ENCODE measurements at regions not wholly inside any gene's neighbourhood (a gene's known extent, or its start where the extent isn't known, plus 50 kb on each side); places are given as distances from the start of the nearest gene placed in this dataset.

DNA sequence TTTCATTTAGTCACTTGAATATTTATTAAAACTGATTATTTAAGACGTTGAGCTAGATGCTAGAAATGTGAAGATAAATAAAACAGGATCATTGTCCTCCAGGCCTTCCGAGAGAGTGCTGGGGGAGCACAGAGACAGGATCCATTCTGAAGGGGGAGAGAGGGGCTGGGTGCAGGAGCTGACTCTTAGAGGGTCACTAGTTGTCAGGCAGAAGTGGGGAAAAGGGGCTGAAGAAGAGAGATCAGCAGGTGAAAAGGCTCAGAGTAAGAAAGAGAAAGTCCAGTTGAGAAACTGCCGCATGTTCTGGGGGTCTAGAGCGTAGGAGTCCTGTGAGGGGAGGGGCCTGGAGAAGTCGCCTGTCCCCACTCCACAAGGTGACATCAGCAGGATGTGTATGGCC lies 206.2 kb upstream of the SNX19 start:
- no peak for DNase-seq

DNA sequence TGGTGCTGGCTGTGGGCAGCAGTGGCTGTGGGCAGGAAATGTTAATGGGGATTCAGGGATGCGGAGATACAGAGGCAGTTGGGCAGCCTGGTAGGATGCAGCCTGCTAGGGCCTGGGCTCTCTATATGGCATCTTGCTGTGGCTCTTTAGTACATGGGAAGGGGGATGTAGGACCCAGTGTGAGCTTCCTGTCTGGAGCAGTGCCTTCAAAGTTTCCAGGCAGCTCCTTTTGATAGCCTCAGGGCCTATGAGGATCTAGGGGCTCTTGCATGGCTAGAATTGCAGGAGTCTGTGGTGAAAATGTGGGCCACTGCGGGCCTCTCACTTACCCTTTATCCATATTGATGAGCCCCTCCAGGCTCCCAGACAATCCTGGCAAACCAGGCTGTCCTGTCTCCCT lies 213.2 kb upstream of the SNX19 start:
- no peak for DNase-seq

DNA sequence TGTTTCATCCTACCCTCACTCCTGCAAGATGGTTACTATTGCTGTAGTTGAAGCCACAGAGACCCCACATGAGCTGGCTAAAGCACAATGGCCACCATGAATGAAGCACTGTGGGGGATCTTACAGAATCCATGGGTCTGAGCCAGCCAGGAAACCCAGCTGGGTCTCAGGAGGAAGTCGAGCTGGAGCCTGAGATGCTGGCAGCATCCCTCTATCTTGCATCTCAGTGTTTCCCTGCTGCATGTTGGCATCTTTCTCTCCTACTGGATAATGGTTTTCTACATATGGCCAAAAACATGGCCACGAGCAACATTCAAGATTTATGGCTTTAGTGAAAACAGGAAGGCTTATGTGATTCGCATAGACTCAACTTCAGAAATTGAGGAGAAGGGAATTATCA lies 219.3 kb upstream of the SNX19 start:
- DNase-seq: no peak

DNA sequence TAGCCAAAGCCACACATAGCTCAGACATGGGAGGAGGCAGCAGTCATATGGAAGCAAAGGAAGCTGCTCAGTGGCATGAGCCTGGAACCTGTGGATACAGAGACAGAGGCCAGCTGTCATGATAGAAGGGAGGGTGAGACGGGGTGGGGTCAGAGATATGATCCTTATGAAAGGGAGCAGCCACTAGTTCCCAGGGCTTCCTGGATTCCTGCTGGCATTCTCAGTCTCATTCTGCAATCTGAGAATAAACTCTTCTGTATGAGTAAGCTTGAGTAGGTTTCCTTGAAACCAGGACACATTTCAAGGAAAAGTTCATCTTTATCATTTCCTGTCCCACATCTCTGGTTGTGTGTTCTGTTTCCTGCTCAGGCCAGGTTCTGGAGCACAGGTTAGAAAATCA lies 220.2 kb upstream of the SNX19 start:
- DNase-seq: no peak

DNA sequence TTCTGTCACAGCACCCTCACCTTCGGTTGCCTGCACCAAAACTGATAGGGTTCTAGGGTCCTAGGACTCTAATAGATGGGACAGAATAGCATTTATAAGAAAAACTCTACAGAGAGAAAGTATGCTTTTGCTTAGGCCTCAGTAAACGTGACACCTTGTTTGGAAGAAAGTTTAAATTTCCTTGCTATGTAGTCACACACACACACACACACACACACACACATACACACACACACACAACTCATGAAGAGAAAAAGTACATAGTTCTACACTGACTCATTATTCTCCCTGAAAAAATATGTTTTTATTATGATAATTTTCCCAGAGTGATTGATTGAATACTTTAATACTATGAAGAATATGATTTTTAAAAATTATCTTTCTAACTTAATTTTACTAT lies 220.8 kb upstream of the SNX19 start:
- no peak for DNase-seq

DNA sequence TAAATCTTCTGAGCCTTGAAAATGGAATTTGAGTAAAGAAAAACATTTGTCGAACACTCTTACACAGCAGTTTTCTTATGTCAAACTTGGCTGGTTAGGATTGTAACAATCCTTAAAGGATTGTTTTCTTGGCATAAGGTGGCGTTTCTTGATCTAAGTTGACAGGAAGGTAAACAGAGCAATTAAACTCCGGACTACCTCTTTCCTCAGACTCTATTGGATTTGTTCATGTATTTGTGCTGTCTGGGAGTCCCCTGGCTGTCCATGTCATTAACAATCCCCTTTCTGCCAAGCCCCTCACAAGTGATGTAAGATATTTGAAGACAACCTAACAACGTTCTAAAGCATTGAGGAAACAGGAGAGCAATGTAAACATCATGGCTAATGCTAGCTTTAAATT lies 222.5 kb upstream of the SNX19 start:
- DNase-seq: no peak

DNA sequence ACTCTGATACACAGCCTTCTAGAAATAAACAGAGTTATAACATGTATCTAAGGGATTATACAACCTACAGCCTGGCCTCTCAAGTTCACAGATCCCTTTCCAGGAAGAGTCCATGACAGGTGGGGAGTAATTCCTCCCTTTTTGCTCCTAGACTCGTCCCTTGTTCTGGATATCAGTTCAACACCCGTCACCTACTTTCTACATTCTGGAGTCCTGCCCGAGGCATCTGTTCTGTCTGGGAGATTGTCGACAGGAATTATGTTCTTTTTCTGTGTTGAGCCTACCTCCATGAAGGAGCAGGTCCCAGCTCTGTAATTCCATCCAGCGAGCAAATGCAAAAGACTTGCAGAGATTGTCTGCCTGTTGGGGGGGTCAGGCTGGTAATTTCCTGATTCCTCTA lies 224.6 kb upstream of the NTM start:
- no peak for DNase-seq

DNA sequence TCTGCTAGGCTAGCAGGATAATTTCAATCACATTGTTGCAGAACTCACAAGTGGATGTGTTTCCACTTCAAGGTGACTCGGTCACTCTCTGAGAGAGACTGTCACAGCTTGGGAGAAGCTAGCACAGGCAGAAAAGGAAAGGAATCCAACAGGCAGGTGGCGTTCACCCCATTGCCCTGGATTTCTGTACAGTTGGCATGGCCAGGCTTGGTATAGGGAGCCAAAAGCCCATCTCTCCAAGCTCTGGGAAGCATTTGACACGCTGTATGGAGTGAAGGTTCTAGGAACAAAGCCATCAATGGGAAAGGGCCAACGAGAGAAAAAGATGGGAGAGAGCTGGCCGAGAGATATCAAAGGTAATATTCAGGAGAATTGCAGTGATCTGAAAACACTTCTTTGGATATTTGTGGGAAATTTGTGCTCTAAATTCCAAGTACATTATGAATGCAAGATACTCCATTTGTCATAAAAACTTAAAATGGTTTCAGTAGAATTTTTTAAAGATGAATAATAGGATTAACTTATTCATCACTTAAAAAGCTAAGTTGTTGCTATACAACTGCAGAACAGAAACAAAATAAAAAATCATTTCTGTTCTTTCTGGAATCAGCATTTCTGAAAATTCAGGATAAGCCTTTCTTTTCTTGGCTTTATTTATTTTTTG lies 223.5 kb upstream of the NTM start:
- no peak for DNase-seq

DNA sequence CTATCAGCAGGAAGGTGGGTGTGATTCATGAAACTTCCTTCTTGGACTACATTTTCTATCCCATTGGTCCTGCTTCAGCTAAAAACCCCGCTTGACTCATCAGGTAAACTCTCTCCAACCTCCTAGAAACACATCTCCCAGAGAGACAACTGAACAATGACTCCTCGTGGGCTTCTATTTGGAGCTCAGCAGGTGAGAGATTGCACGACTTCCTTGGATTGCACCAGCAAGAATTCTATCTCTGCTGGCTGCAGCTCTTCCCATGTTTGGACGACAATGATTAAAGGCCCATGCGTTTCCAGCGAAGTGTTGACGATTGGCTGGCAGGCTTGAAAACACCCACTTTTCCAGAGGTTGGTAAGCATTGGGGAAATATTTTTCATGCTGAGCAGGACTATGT lies 216.1 kb upstream of the NTM start:
- no peak for DNase-seq

DNA sequence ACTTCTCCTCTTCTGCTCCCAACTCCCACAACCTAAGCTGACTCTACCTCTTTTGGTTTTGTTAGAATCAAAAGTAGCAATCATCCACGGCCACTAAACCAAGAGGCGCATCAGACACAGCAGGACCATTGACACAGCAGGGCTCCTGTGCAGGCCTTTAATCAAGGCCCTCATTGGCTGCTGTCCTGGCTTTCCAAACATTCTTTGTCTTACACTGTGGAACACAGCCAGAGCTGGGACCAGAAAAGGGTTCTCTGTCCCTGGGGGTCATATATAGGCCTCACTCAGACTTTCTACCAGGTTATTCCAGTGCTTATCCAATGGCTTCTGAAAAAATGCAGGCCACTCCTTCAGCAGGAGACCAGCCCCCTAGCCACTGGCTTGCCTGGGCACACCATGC lies 212.7 kb upstream of the NTM start:
- no peak for DNase-seq

DNA sequence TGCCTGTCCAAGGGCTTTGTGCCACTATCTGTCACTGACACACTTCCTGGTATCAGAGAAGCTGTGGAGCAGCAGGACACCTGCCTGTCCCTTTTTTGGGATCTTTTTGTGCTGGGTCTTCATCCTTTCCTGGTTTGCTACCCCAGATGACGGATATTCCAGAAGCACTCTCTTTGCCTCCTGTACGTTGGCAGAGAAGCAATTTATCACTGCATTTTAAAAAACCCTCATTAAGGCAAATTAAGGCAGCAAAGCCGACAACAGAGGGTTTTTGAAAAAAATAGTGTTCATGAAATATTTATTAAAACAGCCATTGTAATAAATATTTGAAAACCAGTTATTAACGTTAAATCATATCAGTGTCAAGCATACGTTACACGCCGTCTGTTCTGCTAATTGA lies 209.6 kb upstream of the NTM start:
- DNase-seq: no peak

DNA sequence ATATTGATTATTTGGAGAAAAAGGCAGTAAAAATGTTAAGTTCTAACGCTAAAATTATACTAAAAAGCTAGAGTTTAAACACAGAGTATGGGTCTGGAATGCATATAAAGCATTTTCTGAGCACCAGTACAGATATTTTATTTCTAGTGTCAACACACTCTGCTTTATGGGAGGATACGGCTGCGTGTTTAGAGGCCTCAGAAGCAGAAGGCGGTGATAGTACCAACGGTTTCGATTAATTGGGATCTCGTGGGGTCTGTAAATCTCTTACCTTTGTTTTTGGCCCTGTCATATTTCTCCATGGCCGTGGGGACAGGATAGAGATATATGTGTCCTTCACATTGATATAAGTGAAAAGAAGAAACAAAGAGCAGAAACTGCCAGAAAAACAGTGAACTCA lies 206.8 kb upstream of the NTM start:
- DNase-seq: no peak

DNA sequence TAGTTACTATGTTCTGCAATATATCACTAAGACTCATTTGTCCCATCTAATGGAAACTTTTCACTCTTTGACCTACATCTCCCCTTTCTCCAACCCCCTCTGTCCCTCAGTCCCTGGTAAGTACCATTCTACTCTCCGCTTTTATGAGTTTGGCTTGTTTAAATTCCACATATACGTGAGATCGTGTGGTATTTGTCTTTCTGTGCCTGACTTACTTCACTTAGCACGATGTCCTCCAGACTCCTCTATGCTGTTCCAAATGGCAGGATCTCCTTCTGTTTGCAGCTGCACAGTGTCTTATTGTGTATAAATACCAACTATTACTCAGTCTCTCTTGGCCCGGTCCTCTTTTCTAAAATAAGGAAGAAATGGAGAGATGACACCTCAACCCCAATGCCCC lies 205.4 kb upstream of the NTM start:
- DNase-seq: no peak

DNA sequence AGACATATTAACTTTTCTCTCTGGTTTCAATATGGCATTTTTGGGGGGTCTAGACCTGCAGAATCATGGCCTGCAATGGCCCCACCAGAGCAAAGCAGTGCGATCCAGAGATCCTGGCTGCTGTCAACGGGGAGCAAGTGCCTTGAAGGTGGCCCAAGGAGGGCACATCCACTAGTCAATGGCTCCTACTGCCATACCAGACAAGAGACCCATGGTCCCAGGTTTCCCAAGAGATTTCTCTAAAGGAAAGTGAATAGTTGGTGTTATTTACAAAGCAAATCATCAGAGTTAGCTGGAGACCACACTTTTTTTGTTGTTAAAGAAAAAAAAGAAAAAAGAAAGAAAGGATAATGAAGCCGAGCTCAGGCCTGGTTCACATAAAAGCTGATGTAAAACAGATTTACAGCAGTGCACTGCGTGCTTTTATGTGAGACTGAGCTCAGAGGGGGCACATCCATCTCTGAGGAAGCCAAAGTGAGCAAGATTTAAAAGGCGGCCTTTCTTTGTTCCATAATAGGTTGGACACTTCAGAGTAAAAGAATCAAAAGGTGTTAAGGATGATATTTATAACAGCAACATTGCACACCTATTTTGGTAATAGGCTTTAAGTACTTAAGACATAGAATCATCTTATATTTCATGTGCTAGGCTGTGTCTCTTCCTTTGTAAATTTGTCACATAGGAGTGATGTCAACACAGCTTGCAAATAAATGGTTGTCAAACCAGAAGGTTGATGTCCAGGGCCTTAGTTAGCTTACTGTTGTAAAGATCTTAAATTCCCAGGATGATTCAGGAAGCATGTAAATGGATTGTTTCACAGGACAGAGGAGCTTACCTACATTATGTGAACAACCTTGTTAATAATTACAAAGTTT lies 201.3 kb upstream of the NTM start:
- no peak for DNase-seq

DNA sequence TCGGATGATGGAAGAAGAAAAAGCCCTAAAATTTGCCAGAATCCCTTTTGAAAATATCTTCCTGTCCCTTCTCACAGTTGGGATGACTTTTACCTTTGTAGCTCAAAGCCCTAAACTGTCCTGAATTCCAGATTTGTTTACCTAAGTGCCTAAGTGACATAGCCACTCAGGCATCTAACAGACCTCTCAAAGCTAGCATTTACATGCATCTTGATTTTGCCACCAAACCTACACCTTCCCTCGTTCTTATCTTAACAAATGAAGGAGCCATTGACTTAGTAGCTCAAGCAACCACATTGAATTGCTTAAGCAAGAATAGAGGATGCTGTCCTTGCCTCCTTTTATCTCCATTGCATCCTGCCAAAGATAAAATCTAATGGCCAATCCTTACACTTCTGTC lies 198.4 kb upstream of the NTM start:
- no peak for DNase-seq

DNA sequence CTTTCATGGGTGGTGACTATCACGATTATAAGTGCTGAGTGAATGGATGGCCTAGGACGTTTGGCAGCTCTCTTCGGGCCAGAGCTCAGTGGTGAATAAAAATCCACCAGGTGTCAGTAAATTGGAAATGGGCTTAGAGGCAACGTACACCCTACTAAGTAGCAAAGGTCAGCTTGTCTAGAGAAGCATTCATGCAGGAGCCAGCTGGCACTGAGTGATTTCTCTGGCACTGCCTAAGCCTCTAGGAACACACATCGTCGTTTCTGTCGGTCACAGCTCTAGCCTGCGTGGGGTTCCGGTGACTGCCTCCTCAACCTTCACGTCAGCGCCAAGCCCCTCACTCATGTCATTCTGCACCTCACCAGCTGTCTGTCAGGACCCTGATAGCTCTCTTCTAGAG lies 192.4 kb upstream of the NTM start:
- DNase-seq: no peak

DNA sequence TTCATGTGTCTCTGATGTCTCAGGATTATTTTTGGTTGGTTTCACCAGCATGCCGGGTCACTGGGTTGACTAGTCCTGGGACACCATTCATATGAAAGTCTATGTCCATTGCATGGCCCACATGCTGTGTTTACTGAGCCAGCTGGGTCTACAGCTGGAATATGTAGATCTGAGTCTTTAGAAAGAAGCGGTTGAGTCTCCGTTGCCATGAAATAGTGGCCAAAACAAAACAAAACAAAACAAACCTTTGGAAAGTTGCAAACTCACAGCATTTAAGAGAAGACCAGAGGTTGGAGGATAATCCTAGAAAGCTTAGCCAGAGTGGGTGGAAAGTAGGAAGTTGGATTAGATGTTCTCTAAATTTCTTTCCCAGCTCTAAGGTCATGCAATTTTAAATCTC lies 191.8 kb upstream of the NTM start:
- no peak for DNase-seq

DNA sequence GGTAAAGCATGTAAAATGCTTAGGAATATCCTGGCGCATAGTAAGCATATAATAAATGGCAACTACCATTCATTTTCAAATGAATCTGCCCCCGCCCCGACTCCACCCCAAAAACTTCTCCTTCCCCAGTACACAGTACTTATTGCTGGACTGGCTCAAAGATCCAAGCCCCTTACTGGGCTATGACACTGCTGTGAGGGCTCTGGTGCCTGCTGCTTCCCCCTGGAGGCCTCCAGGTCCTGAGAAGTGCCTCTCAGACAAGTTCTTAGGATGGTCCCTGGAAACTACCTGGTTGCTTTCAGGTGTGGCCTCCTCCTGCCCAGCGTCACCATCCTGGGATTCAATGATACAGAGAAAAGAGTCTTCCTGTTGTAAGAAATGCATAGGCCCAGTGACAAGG lies 190.6 kb upstream of the NTM start:
- DNase-seq: no peak

DNA sequence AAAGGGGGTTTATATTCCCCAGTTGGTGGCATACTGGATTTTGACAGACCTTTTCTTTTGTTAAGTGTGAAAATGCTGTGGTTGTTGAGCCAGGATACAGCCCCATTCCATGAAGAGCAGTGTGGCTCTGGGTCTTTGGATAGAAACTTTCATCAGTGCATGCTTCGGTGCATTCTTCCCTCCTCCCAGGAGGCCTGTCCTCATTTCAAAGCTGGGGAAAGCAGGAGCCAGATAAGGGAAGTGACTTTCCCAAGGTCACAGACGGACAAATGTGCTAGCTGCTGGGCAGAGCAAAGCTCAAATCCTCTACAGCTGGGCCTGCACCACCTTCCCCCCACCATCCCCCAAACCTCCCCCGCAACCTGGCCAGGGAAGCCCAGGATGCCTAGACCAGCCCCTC lies 184.5 kb upstream of the NTM start:
- DNase-seq: no peak

DNA sequence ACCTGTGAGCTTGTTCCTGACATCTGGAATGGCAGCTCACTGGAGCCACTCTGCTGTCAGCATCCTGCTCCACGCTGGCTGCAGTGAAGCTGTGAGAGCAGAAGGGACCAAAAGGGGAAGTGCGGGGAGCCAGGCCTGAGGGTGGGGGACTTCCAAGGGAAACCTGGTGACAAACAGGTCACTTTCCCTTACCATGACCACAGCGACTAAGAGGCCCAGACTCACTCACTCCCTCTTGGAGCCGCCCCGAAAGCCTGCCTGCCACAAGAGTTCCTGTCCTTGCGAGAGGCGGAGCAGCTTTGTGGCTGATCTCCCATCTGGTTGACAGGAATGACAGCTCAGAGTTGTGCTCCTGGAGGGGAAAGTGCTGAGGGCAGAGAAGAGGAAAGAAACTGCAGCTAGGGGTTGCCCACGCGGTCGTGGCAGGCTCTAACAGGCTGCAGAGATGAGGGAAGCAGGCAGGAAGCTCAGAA lies 183.8 kb upstream of the NTM start:
- no peak for DNase-seq

DNA sequence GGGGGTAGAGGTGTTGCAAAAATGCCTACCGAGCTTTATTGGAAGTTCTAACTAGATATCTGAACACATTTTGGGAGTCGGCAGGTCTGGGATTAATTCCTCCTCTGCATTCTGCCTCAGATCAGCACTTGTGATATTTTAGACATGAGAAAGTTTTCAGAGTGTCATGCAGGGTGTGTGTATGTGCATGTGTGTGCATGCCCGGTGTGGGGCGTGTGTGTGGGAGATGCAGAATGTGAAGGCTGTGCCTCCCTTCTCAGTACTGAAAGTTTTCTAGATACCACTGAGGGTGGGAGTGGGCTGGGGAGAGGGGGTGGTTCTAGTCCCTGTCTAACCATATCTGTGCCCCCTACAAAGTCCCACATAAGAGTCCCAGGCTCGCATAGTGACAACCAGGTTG lies 180.0 kb upstream of the NTM start:
- DNase-seq: no peak

DNA sequence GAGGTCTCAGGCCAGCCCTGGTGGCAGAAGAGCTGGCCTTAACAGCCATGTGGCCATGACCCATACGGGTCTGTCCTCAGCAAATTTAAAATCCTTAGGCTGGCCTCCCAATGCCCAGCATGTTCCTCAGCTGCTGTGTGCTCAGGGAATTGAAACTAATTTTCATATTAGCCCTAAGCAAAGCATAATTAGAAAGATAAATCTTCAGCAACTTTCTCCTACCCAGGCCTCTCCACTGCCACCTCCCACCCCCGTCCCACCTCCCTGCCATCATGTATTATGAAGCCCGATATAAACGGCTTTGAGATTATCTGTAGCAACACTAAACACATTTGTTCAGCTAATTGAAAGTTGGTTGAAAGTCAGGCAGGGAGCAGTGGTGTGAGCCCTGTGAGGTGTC lies 178.8 kb upstream of the NTM start:
- DNase-seq: no peak

DNA sequence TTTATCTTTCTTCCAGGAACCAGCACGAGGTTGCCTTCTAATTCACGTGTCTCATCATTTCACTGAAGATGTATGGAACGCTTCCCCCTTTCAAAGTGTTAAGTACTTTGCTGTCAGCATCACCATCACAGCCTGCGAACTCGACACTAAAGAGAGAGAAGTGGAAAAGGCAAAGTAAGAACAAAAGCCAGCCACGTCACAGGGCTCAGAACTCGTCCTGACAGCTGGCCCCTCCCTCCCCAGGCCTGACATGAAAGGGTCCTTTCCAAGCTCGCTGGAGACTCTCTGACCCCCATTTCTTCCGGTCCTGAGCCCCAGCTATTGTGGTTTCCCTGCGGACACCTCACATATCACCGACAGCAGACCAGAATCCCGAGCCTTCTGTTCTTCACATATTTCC lies 177.8 kb upstream of the NTM start:
- no peak for DNase-seq

DNA sequence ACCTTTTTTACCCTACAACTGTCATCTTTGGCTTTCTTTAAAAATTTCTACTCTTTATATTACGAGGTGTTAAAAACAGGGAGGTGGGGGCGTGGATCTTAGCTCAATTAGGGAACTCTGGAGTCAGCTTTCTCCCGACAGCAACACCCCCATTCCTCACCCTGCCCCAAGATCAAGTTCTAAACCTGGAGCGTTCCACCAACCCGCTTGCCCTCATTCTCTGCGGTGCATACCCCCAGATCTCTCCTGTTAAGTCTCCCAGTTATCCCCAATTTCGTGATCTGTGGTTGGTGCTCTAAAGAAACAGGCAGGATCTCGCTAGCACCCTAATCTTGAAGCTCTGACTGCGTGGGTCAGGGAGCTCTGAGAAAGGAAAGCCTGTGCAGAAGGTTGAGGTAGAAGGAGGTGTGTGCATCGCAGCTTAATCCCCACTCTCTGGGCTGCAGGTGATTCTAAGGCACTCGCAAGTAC lies 177.3 kb upstream of the NTM start:
- no peak for DNase-seq

DNA sequence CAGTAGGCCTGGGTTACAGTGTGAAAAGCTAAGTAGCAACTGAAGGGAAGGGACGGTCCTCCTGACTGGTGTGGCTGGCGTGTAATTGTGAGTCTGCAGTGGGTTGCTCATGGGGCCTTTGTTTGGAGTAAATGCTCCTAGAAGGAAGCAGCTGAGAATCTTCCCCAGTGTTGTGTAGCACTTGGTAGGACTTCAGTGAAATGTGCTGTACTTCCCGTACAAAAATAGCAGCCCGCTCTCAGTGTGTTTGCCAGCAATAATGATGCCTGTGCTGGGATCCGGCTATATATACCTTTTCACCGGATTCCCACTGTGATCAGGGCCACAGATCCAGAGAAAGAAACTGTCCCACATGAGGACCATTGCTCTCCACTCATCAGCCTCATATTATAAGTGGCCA lies 175.7 kb upstream of the NTM start:
- no peak for DNase-seq

Data from NCI-H2171 (cell line).